CD4-positive, CD25-positive, alpha-beta regulatory T cell (primary cell): ENCODE measurements at regions not wholly inside any gene's neighbourhood (a gene's known extent, or its start where the extent isn't known, plus 50 kb on each side); places are given as distances from the start of the nearest gene placed in this dataset.
A peak's percentile ranks its signal among the peaks of the same experiment; 100 is the strongest.

Experiments
- ATAC-seq, 2 donors: fragments of 150-1000 bp; cut with Tn5 transposase; one replicate each; pipeline ENCODE4 v1.10.0; 2021; ENCODE audit warnings: low read depth in 2 of 2, moderate number of reproducible peaks in 2 of 2, moderate library complexity in 1 of 2
- DNase-seq, 3 donors: peaks; one replicate each; pipeline versions ENCODE4 v3.0.0 to v3.0.0-alpha.2; 2012 to 2022; ENCODE audit warnings: mixed read lengths in 1 of 3
- H3K27ac ChIP-seq: one replicate; pipeline ENCODE4 v1.7.0; 2013; ENCODE audit warnings: mild to moderate bottlenecking, low read length; ENCODE audit not compliant: insufficient read depth, poor library complexity, severe bottlenecking
- H3K27me3 ChIP-seq: one replicate; pipeline ENCODE4 v1.7.0; 2013; ENCODE audit warnings: low read length; ENCODE audit not compliant: control insufficient read depth, insufficient read depth
- H3K36me3 ChIP-seq: one replicate; pipeline ENCODE4 v1.7.0; 2013; ENCODE audit warnings: mild to moderate bottlenecking, low read length, moderate library complexity; ENCODE audit not compliant: control insufficient read depth, insufficient read depth
- H3K4me1 ChIP-seq: 2 replicates; pipeline ENCODE4 v1.7.0; 2013; ENCODE audit warnings: mild to moderate bottlenecking, low read length; ENCODE audit not compliant: insufficient read depth, control insufficient read depth, poor library complexity, severe bottlenecking
- H3K4me3 ChIP-seq: one replicate; pipeline ENCODE4 v1.7.0; 2013; ENCODE audit warnings: low read depth, mild to moderate bottlenecking, low read length, moderate library complexity
- H3K9me3 ChIP-seq, 2 experiments: 1 replicate in 1 of 2; 2 replicates in 1 of 2; pipeline ENCODE4 v1.7.0; 2013; ENCODE audit warnings: low read length in 2 of 2, mild to moderate bottlenecking in 1 of 2, moderate library complexity in 1 of 2; ENCODE audit not compliant: control insufficient read depth in 2 of 2
- H3K27ac Mint-ChIP-seq, 3 donors: one replicate each; pipeline ENCODE4 v1.8.0; 2020 to 2022; ENCODE audit warnings: mild to moderate bottlenecking in 3 of 3, mixed read lengths in 3 of 3, moderate library complexity in 2 of 3
- H3K27me3 Mint-ChIP-seq: one replicate; pipeline ENCODE4 v1.8.0; 2022; ENCODE audit warnings: mild to moderate bottlenecking, mixed read lengths
- H3K36me3 Mint-ChIP-seq: one replicate; pipeline ENCODE4 v1.8.0; 2020; ENCODE audit warnings: mixed read lengths
- H3K4me1 Mint-ChIP-seq, 4 donors: one replicate each; pipeline ENCODE4 v1.8.0; 2020 to 2022; ENCODE audit warnings: mixed read lengths in 4 of 4, mild to moderate bottlenecking in 1 of 4
- H3K4me3 Mint-ChIP-seq, 4 donors: one replicate each; pipeline ENCODE4 v1.8.0; 2020 to 2022; ENCODE audit warnings: mild to moderate bottlenecking in 4 of 4, mixed read lengths in 4 of 4, moderate library complexity in 3 of 4
- H3K9me3 Mint-ChIP-seq, 7 donors: one replicate each; pipeline ENCODE4 v1.8.0; 2020 to 2022; ENCODE audit warnings: mixed read lengths in 7 of 7, mild to moderate bottlenecking in 3 of 7, moderate library complexity in 2 of 7

DNA sequence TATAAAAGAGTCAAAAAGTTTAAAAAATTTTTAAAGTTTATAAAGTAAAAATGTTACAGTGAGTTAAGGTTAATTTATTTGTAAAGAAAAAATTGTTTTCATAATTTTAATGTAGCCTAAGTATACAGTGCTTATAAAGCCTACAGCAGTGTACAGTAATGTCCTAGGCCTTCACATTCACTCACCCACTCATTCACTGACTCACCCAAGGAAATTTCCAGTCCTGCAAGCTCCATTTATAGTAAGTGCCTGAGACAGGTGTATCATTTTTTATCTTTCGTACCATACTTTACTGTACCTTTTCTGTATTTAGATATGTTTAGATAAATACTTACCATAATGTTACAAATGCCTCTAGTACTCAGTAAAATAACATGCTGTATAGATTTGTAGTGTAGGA is 269.7 kb upstream of the PHF14 start:
- Histone ChIP-seq H3K36me3 (no peaks in the 10 kb centered on the region), H3K27me3 (no peaks in the 10 kb centered on the region), H3K4me3 (no peak overlapping the region), H3K27ac (no peak overlapping the region), H3K9me3 (no peaks in the 10 kb centered on the region), H3K4me1 (no peaks in the 10 kb centered on the region)
- DNase-seq = no peak
- Mint-ChIP-seq H3K4me1 (no peaks in the 10 kb centered on the region), H3K4me3 (no peak overlapping the region), H3K9me3 (peaks cover 0 to 8% (median 3%) of the 10 kb centered on the region in 7 donors), H3K27me3 (no peaks in the 10 kb centered on the region), H3K27ac (no peak overlapping the region), H3K36me3 (no peaks in the 10 kb centered on the region)
- no peak for ATAC-seq

GRCh38 chr7:10704653-10705052 is 269.0 kb upstream of the PHF14 start:
- no peak for ATAC-seq
- H3K9me3 Mint-ChIP-seq = peaks cover 0 to 7% (median 2%) of the 10 kb centered on the region in 7 donors

DNA sequence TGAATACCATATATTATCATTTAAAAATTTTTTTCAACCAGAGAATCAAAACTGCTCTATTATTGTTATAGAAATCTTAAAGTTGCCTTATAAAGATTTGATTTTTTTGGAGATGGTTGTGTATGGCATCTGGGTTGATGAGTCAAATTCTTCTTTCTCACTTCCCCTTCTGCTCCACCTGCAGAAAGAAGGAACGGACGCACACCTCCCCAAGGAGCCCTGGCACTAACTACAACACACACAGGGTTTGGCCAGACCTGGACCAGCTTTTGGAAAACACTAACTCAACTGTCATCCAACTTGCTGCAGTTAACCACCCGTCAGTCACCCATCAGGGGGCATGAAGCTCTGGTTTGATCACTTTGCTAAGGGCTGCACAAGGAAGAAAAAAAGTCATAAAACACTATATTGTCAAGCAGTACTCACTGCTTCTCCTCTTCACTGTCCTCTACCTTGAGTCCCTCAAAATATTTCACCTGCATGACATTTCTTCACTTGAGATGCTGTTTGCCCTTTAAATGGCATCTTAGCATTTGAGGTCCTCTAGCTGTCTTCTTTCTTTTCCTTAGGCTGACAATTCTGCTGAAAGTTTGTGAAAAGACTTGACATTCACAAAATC is 266.7 kb upstream of the PHF14 start:
- no peak overlapping the region for H3K27ac ChIP-seq
- Mint-ChIP-seq H3K27ac (no peak overlapping the region), H3K27me3 (no peaks in the 10 kb centered on the region)

More at GRCh38 chr7:10704653-10705052, 269.0 kb upstream of the PHF14 start:
- no peak overlapping the region for H3K27ac ChIP-seq
- no peaks in the 10 kb centered on the region for H3K36me3 ChIP-seq
- Mint-ChIP-seq H3K36me3 (no peaks in the 10 kb centered on the region), H3K27me3 (no peaks in the 10 kb centered on the region), H3K27ac (no peak overlapping the region), H3K4me3 (no peak overlapping the region), H3K4me1 (no peaks in the 10 kb centered on the region)
- H3K9me3 ChIP-seq = no peaks in the 10 kb centered on the region
- H3K27me3 ChIP-seq = no peaks in the 10 kb centered on the region
- no peak for DNase-seq
- no peaks in the 10 kb centered on the region for H3K4me1 ChIP-seq
- H3K4me3 ChIP-seq = no peak overlapping the region

GRCh38 chr7:10707519-10707918 is 266.2 kb upstream of the PHF14 start:
- no peak for DNase-seq
- Mint-ChIP-seq H3K27me3 (no peaks in the 10 kb centered on the region), H3K36me3 (no peaks in the 10 kb centered on the region), H3K4me3 (no peak overlapping the region), H3K27ac (no peak overlapping the region), H3K9me3 (peaks cover 0 to 2% (median 0%) of the 10 kb centered on the region in 7 donors), H3K4me1 (no peaks in the 10 kb centered on the region)
- no peak overlapping the region for H3K4me3 ChIP-seq
- no peaks in the 10 kb centered on the region for H3K36me3 ChIP-seq
- no peaks in the 10 kb centered on the region for H3K9me3 ChIP-seq
- no peak overlapping the region for H3K27ac ChIP-seq
- no peaks in the 10 kb centered on the region for H3K27me3 ChIP-seq
- no peaks in the 10 kb centered on the region for H3K4me1 ChIP-seq
- no peak for ATAC-seq

More for the DNA sequence above, 266.7 kb upstream of the PHF14 start:
- Histone ChIP-seq H3K4me3 (no peak overlapping the region), H3K36me3 (no peaks in the 10 kb centered on the region), H3K9me3 (no peaks in the 10 kb centered on the region), H3K4me1 (no peaks in the 10 kb centered on the region), H3K27me3 (no peaks in the 10 kb centered on the region)
- peaks cover 0 to 2% (median 0%) of the 10 kb centered on the region in 7 donors for H3K9me3 Mint-ChIP-seq
- H3K4me3 Mint-ChIP-seq = no peak overlapping the region
- DNase-seq (no peak), ATAC-seq (no peak)
- no peaks in the 10 kb centered on the region for H3K36me3 Mint-ChIP-seq
- no peaks in the 10 kb centered on the region for H3K4me1 Mint-ChIP-seq

- Mint-ChIP-seq H3K4me3 (no peak overlapping the region), H3K9me3 (peaks cover 0 to 2% (median 0%) of the 10 kb centered on the region in 7 donors), H3K36me3 (no peaks in the 10 kb centered on the region), H3K27ac (no peak overlapping the region), H3K27me3 (no peaks in the 10 kb centered on the region), H3K4me1 (no peaks in the 10 kb centered on the region)
- ATAC-seq (no peak), DNase-seq (peak in 1 of 3 donors; percentile 16)
- Histone ChIP-seq H3K9me3 (no peaks in the 10 kb centered on the region), H3K27ac (no peak overlapping the region), H3K27me3 (no peaks in the 10 kb centered on the region), H3K4me3 (no peak overlapping the region), H3K36me3 (no peaks in the 10 kb centered on the region), H3K4me1 (no peaks in the 10 kb centered on the region)
Observed at GRCh38 chr7:10708447-10708846, 265.2 kb upstream of the PHF14 start.

- H3K27me3 ChIP-seq = no peaks in the 10 kb centered on the region
- no peaks in the 10 kb centered on the region for H3K27me3 Mint-ChIP-seq
- peaks cover 0 to 4% (median 1%) of the 10 kb centered on the region in 7 donors for H3K9me3 Mint-ChIP-seq
- no peaks in the 10 kb centered on the region for H3K36me3 Mint-ChIP-seq
- H3K4me3 ChIP-seq = no peak overlapping the region
- DNase-seq = no peak
- H3K9me3 ChIP-seq = no peaks in the 10 kb centered on the region
- no peak for ATAC-seq
- H3K27ac Mint-ChIP-seq = no peak overlapping the region
- no peak overlapping the region for H3K4me3 Mint-ChIP-seq
- no peaks in the 10 kb centered on the region for H3K36me3 ChIP-seq
- no peaks in the 10 kb centered on the region for H3K4me1 Mint-ChIP-seq
- H3K27ac ChIP-seq = no peak overlapping the region
- no peaks in the 10 kb centered on the region for H3K4me1 ChIP-seq
Observed at GRCh38 chr7:10718768-10719167, 254.9 kb upstream of the PHF14 start.

GRCh38 chr7:10720042-10720441 is 253.6 kb upstream of the PHF14 start:
- Histone ChIP-seq H3K36me3 (no peaks in the 10 kb centered on the region), H3K27me3 (no peaks in the 10 kb centered on the region), H3K9me3 (no peaks in the 10 kb centered on the region), H3K27ac (no peak overlapping the region), H3K4me1 (no peaks in the 10 kb centered on the region), H3K4me3 (no peak overlapping the region)
- H3K4me3 Mint-ChIP-seq = no peak overlapping the region
- H3K36me3 Mint-ChIP-seq = no peaks in the 10 kb centered on the region
- peaks cover 0 to 4% (median 1%) of the 10 kb centered on the region in 7 donors for H3K9me3 Mint-ChIP-seq
- no peaks in the 10 kb centered on the region for H3K27me3 Mint-ChIP-seq
- H3K27ac Mint-ChIP-seq = no peak overlapping the region
- DNase-seq (no peak), ATAC-seq (no peak)
- no peaks in the 10 kb centered on the region for H3K4me1 Mint-ChIP-seq

GRCh38 chr7:10721289-10721688 is 252.4 kb upstream of the PHF14 start:
- no peaks in the 10 kb centered on the region for H3K4me1 ChIP-seq
- Mint-ChIP-seq H3K9me3 (peaks cover 0 to 4% (median 1%) of the 10 kb centered on the region in 7 donors), H3K4me1 (no peaks in the 10 kb centered on the region), H3K36me3 (no peaks in the 10 kb centered on the region), H3K4me3 (no peak overlapping the region), H3K27me3 (no peaks in the 10 kb centered on the region), H3K27ac (no peak overlapping the region)
- no peak for ATAC-seq
- no peak for DNase-seq
- H3K27ac ChIP-seq = no peak overlapping the region
- H3K4me3 ChIP-seq = no peak overlapping the region
- H3K27me3 ChIP-seq = no peaks in the 10 kb centered on the region
- H3K36me3 ChIP-seq = no peaks in the 10 kb centered on the region
- no peaks in the 10 kb centered on the region for H3K9me3 ChIP-seq
